Gastrocnemius medialis (tissue), 4 donors: ENCODE measurements at regions not wholly inside any gene's neighbourhood (a gene's known extent, or its start where the extent isn't known, plus 50 kb on each side); places are given as distances from the start of the nearest gene placed in this dataset.

Source experiments
- POLR2A ChIP-seq, 2 donors: fragments of 450-650 bp; IDR thresholded peaks; one replicate each; pipeline ENCODE4 v1.6.1; 2017; ENCODE audit warnings: antibody characterized with exemption in 2 of 2, mild to moderate bottlenecking in 2 of 2, moderate library complexity in 2 of 2
- TF ChIP-seq, protein P1 (sequence below), 5 experiments: fragments of 450-650 bp in 3 of 5; fragments of 200-600 bp in 2 of 5; sonication (generic) in 2 of 5; IDR thresholded peaks in 4 of 5; conservative IDR thresholded peaks in 1 of 5; 1 replicate in 4 of 5; 2 replicates in 1 of 5; pipeline ENCODE4 v1.5.1; 2016 to 2019; ENCODE audit warnings: antibody characterized with exemption in 5 of 5, mild to moderate bottlenecking in 3 of 5, moderate library complexity in 3 of 5

DNA sequence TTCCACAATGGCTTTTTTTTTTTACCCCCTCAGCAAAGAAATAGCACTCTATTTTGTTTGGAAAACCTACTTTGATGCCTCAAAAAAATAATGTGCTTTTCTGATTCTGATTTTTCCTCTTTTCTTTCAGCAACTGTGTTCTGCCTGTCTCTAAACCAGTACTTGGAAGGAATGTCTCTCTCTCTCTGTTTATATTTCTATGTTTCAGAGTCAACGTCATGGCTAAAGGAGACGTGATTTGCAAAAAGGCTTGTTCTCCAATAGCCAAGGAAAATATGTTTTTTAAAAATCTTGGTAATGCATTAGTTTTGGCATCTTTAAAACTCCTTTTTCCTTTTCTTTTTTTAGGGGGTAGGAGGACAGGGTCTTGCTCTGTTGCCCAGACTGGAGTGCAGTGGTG is 56.0 kb upstream of the SDK1 start:
- TF ChIP-seq, protein P1, sequence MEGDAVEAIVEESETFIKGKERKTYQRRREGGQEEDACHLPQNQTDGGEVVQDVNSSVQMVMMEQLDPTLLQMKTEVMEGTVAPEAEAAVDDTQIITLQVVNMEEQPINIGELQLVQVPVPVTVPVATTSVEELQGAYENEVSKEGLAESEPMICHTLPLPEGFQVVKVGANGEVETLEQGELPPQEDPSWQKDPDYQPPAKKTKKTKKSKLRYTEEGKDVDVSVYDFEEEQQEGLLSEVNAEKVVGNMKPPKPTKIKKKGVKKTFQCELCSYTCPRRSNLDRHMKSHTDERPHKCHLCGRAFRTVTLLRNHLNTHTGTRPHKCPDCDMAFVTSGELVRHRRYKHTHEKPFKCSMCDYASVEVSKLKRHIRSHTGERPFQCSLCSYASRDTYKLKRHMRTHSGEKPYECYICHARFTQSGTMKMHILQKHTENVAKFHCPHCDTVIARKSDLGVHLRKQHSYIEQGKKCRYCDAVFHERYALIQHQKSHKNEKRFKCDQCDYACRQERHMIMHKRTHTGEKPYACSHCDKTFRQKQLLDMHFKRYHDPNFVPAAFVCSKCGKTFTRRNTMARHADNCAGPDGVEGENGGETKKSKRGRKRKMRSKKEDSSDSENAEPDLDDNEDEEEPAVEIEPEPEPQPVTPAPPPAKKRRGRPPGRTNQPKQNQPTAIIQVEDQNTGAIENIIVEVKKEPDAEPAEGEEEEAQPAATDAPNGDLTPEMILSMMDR (IDR thresholded peaks at IDR 0.05 in 4 of 5, conservative IDR thresholded peaks at IDR 0.05 in 1 of 5) = no peak
- no peak for TF ChIP-seq POLR2A (IDR thresholded peaks at IDR 0.05)
